ACHN (cell line): ENCODE measurements at regions not wholly inside any gene's neighbourhood (a gene's known extent, or its start where the extent isn't known, plus 50 kb on each side); places are given as distances from the start of the nearest gene placed in this dataset.
"Not testable (repeated sequence)": the region's sequence is repeated elsewhere in the genome, so short reads cannot be mapped to it uniquely, and the experiment has no call there.

Source experiments
- DNase-seq: peaks from one replicate; pipeline ENCODE4 v3.0.0-alpha.2; 2015
- in situ Hi-C: cut with HindIII; loops from 2 replicates; pipeline ENCODE4 v1.10.0; 2017; ENCODE audit warnings: low sequenced_read_pairs, low pct_ligation_motif_present, low pct_unique_long_range_greater_than_20kb

DNA sequence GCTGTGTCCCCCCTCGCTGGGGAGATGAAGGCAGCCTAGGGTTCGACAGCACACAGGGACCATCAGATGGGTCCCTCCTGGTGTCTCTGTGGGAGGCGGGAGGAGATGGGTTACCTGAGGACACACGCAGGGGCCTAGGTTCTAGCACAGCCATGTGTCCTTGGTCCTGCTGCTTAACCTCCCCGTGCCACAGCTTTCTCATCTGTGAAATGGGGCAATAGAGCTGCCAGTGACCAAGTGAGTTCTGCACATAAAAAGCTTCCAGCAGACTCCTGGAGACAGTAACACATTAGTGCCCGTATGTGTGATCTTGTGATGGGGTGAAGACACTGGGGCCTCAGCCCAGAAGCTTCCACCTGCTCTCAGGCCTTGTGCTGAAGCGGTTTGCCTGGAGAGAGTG, 96.0 kb upstream of the GSE1 start:
- DNase-seq: no peak

DNA sequence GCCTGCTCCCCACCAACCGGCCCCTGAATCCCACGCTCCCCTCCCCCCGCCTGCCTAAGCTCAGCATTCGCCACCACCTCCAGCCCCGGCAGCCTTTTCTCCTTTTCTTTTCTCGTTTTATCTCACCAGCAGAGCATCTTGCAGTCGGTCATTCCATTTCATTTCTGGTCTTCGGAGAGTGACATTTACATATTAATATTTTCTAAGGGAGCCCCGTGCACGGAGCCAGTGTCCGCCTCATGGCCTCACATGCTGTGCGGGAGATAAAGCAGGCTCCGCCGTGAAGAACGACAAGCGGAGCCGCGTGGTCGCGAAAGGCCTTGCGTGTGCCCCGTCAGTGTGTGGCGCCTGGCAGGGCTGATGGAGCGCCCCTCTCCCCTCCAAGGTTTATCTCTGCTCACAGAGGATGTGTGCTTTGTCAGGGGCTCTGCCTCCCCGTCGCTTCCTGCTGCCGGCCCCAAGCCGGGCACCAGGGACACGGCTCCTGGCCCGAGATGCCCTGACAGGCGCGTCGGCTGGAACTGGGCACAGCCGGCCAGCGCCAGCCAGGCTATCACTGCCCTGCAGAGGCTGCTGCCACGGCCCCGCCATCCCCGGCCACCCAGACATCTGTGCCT, 95.5 kb upstream of the GSE1 start:
- in situ Hi-C loops: no loop called here
- no peak for DNase-seq

More for the DNA sequence above, 96.0 kb upstream of the GSE1 start:
- in situ Hi-C loops: no loop called here

DNA sequence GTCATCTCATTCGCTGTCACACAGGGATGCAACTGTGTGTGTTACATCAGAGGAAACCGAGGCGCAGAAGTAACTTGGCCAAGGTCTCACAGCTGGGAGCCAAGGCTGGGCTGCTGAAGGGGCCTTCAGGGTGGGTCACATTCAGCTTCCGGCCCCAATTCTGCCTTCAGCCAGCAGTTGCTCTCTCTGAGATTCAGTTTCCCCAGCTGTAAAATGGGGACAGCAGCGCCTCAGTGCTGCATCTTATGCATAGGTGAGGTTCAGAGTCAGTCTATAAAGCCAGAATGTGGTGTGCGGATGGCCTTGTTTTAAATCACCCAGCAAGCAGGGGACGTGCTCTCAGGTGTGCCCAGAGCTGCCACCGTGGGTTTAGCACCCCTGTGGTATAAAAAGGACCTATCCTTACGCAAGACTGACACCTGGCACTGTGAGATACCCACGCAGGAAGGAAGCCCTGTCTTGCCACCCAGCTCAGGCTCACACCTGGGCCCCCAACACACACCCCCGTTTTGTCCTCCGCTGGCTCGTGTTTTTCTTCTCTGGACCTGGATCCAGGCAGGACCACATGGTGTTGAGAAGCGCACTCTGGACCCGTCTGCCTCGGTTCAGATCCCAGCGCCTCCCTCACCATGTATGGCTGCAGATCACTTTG, 94.6 kb upstream of the GSE1 start:
- in situ Hi-C loops: no loop called here
- no peak for DNase-seq

DNA sequence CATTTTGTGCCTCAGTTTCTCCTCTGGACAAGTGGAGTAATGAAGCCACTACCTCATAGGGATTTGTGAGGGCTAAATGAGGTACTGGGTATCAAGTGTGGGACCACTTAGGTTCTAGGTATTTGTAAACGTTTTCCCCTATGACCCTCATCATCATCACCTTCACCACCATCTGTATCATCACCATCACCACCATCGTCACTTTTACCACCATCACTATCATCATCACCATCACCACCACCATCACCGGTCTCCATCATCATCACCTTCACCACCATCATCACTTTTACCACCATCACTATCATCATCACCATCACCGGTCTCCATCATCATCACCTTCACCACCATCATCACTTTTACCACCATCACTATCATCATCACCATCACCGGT, 94.1 kb upstream of the GSE1 start:
- in situ Hi-C loops: not testable (repeated sequence)

DNA sequence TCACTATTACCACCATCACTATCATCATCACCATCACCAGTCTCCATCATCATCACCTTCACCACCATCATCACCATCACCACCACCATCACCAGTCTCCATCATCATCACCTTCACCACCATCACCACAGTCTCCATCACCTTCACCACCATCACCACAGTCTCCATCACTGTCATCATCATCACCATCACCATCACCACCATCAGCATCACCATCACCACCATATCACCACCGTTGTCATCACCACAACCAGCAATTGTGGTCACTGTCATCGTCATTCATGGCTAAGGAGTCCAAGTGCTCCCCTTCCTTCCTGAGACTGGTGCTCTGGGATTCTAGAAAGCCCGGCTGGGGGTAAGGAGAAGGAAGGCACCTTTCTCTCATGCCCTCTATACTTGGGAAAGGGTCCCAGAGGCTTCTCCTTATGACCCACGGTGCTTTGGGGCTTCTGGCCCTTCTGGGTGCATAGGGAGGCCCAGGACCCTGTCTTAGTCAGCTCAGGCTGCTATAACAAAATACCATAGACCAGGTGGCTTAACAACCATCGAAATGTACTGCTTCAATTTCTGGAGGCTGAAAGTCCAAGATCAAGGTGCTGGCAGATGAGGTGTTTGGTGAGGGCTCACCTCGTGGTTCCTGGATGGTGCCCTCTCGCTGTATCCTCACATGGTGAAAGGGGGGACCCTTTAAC, 93.4 kb upstream of the GSE1 start:
- in situ Hi-C loops: no loop called here
- no peak for DNase-seq

More for the DNA sequence above, 94.1 kb upstream of the GSE1 start:
- not testable (repeated sequence) for DNase-seq

DNA sequence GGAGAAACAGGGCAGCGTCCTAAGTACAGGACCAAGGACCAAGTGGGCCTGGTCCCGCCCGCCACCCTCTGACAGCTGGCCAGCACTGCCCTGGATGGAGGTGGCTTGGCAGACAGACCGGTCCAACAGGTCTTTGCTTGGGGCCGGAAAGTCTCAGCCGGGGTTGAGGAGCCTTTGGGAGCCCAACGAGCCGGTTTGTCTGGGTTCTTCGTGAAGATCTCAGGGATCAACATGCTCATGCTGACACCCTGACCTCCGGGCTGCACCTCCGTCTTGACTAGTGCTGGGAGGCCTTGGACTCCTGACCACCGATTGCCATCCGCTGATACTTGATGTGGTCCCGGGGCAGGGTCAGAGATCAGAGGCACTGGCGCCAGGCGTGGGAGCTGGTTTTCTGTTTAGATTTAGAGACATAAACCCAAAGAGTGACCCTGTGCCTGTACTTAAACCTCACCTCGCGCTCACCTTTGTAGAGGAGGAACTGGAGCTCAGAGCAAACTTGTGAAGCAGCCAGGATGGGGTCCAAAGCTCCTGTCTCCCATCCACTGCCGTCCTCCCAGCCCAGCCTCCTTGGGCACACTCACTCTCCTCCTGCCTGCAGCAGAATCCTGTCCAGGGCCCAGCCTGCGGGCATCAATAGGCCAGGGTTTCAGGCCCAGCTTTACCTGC, 92.1 kb upstream of the GSE1 start:
- in situ Hi-C loops: no loop called here
- no peak for DNase-seq

DNA sequence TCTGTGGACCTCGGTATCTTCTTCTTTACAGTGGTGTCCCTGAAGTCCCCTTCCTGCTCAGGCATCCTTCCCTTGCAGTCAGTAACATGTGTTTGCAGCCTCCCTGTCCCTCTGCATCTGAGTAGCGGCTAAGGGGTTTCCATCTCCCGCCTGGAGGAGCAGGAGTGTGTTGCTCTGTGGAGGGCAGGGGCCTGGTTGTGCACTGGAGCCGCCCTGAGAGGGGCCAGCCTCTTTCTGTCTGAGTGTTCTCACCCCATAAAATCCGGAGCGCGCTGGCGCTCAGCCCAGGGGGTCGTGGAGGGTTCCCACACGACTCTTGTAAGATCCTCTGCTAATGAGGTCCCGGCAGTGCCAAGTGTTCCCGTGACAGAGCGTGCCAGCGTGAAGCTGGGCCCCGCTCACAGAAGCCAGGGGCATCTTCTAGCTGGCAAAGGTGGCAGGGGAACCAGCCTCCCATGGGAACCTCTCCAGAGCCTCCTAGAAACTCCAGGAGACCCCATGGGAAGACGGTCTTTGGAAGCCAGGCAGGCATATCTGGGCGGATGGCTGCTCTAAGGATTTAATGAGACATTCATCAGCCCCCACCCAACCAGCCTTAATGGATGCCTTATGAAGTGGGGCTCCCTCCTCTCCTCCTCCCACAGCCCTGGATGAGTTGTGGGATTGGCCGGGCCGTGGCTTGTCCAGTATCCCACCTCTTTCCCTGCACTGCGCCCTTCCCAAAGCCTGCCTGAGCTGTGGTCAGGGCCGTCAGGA, 91.4 kb upstream of the GSE1 start:
- DNase-seq: no peak
- in situ Hi-C loops: no loop called here

DNA sequence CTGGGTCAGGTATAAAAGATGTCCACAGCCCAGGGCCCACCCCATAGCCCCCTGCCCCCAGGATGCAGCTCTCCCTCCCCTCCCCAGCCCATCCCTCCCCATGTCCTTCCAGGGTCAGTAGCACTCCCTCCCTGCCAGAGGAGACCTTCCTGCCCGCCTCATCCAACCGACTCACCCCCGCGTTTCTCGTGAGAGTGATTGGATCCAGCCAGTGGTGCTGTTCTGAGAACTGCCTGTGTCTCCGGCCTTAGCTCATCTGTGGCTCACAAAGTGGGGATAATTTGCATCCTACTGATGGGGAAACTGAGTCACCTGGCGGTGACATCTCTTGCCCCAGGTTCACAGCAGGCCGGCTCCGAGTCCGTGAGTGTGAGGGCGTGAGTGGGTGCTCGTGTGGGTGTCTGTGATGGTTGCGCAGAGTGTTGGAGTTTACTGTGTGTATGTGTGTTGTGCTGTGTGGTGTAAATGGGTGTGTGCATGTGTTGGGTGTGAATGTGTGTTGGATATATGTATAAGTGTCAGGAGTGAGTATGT, 90.7 kb upstream of the GSE1 start:
- in situ Hi-C loops: no loop called here
- DNase-seq: no peak

DNA sequence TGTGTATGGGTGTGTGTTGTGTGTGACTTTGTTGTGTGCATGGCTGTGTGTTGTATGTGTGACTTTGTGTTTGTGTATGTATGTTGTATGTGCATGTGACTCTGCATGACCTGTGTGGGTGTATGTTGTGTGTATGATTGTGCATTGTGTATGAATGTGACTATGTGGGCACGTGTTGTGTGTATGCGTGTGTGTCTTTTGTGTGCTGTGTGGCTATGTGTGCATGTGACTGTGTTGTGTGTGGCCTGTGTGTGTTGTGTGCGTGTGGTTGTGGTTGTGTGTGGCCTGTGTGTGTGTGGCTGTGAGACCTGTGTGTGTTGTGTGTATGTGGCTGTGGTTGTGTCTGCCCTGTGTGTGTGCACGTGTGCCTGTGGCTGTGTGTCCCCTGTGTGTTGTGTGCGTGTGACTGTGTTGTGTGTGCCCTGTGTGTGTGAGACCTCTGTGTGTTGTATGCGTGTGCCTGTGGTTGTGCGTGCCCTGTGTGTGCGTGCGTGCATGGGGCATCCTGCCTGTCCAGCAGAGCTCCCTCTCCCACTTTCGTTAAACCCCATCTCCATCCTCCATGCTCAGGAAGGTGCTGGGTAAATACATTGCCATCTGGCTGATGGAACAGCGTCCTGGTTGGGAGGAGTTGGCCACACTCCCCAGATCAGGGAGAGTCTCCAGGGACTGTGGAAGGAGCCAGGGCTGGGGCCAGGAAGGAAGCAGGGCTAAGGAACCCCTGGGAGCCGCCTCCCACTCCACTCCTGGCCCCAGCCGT, 90.1 kb upstream of the GSE1 start:
- DNase-seq: no peak
- in situ Hi-C loops: no loop called here

DNA sequence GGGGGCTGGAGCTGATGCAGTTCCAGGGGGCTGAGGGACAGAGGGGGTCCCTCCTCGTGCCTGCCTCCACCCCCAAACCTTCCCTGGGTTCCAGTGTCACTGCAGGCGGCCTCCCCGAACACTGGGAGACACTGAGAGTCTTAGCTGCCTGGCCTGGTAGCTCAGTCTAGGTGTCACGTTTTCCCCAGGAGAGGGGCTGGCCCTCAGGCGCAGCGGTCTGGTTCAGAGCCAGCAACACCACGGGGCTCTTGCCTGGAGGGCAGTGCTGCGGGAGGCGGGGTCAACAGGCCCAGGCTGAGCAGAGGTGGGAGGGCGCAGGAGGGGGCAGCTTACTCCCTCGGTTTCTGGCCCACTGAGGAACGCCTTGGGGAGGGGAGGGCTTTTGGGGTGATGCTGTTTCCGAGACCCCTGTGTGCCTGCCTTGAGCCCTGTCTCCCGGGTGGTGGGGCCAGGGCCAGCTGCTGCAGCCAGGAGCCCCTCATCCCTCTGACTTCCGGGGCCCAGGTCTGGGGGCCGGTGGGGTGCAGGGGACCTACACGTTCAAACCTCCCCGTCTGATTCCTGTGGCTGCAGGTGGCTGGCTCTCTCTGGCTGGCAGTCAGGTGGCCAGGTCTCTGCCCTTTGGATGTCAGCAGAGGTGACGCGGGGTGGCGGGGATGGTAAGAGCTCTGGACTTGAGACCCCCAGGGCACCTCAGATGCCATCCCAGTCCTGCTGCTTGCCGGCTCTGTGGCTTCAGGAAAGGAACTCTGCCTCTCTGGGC, 89.3 kb upstream of the GSE1 start:
- in situ Hi-C loops: no loop called here
- no peak for DNase-seq

DNA sequence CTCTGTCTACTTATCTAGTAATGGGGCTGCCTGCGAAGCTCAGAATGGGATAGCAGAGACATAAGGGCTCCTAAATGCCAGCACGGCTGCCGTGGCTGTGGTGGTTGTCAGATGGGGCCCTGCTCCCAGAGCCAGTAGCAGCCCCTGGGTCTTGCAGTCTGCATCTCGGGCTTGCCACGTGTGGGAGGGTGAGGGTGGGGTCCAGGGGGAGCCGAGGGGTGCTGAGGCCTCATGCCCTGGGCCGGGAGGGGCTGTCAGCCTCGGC, 88.8 kb upstream of the GSE1 start:
- DNase-seq: no peak
- in situ Hi-C loops: no loop called here

DNA sequence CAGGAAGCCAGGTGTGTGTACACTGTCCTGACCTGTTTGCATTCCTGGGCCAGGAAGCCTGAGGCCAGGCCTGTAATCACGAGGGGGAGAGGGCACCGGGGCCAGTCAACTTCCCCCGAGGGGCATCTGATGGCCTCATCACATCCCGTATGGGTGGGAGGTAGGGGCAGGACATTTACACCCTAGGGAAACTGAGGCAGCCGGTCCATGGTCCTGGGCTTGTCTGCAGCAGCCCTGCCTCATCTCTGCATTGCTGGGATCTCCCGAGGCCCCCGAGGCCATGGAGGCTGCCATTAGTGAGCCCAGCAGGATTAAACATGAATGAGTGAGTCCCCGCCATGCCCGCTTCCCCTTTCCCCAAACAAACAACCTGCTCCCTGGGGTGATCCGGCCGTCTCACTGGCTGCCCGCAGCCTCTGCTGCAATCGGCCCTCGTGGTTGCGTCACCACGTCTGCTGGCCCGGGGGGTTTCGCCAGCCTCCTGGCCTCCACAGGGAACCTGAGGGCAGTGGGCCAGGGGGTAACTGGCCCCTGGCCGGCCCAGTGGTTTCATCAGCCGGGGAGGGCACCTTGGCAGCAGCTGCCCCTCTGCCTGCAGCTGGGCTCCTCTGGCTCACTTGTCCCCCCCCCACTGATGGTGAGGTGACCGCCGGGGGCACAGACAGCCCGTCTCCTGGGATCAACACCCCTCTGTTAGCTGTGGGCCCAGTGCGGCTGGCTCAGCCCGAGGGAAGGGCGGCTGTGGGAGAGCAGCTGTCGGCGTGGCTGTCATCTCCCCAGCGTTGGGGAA, 88.3 kb upstream of the GSE1 start:
- DNase-seq: no peak
- in situ Hi-C loops: no loop called here

DNA sequence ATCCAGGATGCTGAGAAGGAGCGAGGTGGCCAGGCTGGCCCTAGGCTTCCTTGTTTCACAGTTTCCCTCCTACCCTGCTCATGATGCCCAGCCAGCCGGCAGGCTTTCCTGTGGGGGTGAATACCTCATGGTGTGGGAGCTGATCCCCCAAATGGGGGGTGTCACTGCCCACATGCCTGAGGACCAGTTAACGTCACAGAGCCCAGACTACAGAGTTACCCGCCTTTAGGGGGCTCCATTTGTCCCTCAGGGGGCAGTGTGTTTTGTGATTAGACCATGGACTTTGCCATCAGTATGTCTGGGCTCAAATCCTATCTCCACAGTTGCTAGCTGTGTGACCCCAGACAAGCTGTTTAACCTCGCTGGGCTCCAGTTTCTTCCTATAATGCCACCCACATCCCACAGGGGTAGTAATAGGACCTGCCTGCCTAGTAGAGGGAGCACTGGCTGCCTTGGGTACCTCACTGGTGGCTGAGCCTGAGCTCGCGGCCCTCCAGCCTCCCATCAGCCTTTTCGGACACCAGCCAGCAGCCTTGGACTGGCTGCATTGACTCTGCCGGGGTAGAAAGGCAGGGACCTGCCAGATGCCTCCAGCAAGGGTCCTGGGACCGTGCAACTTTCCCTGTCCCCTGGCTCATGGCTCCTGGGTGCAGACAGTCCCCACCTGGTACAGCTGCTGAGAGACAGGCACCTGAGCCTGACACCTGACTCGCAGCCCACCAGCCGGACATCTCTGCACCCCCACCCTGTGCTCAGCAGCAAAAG, 87.5 kb upstream of the GSE1 start:
- in situ Hi-C loops: no loop called here
- DNase-seq: no peak

DNA sequence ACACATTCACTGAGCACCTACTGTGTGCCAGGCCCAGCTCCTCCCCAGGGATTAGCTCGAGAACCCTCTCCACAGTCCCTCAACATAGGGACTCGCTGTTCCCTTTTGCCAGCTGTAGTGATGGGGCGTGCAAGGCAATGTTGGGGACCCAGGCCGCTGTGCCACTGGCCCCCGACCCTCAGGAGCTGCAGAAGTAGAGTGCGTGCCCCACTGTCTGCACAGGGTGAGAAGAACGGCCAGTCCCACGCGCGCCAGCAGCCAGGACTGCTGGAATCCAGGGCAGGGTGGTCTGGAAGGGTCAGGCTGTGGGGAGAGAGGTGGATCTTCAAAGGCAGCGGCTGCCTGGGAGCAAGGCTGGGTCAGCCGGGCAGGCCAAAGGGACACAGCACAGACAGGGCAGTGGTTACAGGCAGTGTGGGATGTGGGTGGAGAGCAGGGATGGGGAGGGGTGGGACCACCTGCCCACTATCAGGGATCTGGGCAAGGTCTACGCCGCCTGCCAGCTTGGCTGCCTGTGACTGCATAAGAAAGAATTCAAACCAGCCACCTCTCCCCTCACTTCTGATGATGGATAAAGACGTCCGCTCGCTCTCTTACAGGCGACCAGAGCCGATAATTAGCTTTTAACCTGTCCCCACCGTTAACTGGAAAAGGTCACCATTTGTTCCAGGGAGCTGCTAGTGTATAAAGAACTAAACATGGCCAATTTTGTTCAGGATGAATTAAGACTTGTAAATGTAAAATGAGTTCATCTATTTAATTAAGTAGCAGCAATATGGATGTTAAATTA, 86.7 kb upstream of the GSE1 start:
- no peak for DNase-seq

DNA sequence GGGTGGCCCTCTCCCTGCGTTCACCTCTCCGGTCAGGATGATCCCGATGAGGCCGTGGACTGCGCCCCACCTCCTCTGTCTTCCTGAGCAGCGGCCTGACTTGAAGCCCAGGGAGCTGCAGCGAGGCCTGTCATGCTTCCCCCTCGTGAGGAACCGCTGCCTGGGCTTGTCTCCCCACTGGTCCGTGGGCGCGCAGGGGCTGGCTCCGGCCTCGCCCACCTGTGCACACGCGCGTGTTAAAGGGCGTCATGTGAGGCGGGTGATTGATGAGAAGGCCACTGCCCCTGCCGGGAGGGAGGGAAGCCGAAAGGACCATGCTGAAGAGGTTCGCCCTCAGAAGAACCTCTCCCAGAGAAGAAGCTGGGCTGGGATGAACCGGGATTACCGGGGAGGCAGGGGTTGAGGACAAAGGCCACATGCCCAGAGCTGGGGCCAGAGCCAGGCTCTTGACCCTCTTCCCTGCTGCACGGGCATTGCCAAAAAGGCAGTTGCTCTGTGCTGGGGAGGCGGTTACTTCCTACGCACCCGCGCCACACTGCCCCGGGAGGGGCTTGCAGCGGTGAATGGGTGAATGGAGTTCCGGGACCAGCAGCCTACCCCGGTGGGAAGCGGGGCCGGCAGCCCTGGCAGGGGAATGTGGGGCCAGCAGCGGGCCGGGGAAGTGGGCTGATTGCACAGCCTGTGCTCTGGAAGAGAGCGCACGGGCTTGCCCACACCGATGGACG, 85.9 kb upstream of the GSE1 start:
- no peak for DNase-seq
- in situ Hi-C loops: no loop called here

More for the DNA sequence above, 86.7 kb upstream of the GSE1 start:
- in situ Hi-C loops: no loop called here
